ENCODE measurements at regions not wholly inside any gene's neighbourhood (a gene's known extent, or its start where the extent isn't known, plus 50 kb on each side); places are given as distances from the start of the nearest gene placed in this dataset.

DNA sequence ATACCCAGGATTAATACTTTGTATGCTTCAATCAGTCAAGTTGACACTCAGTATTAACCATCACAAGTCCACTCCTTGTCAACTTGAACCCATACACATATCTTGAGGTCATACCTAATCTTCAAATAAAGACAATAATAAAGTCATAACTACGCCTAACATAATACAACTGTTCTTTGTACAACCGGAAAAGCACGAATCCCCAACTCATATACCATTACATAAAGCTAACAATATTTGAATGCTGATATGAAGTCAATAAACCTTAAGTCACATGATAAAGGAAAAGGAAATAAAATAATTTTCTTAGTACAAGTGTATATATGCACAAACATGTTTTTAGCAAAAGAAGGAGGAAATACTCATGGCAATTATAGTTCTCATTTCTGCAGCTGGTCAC is 770.6 kb upstream of the GYPC start:
- TF ChIP-seq CTCF (IDR thresholded peaks at IDR 0.05): no peak
- TF ChIP-seq POLR2A (IDR thresholded peaks at IDR 0.05): no peak
